NCI-H1930 (cell line): ENCODE measurements at regions not wholly inside any gene's neighbourhood (a gene's known extent, or its start where the extent isn't known, plus 50 kb on each side); places are given as distances from the start of the nearest gene placed in this dataset.
"Not testable (repeated sequence)": the region's sequence is repeated elsewhere in the genome, so short reads cannot be mapped to it uniquely, and the experiment has no call there.

ENCODE experiments used
- DNase-seq, 2 experiments: peaks; one replicate each; lab custom pipeline; 2025; lab: John Stamatoyannopoulos, UW

GRCh38 chr7:24135003-24135817 is 148.8 kb upstream of the NPY start:
- no peak for DNase-seq

- no peak for DNase-seq
Observed at GRCh38 chr7:24137338-24137737, 146.7 kb upstream of the NPY start.

GRCh38 chr7:24138343-24138742 is 145.6 kb upstream of the NPY start:
- no peak for DNase-seq

- no peak for DNase-seq
Observed at GRCh38 chr7:24140001-24140400, 144.0 kb upstream of the NPY start.

- no peak for DNase-seq
Observed at GRCh38 chr7:24141874-24142509, 142.0 kb upstream of the NPY start.

GRCh38 chr7:24143547-24143946 is 140.4 kb upstream of the NPY start:
- DNase-seq, result no peak

GRCh38 chr7:24151944-24152343 is 132.0 kb upstream of the NPY start:
- no peak for DNase-seq

- DNase-seq, result no peak
Observed at GRCh38 chr7:24152356-24152755, 131.6 kb upstream of the NPY start.

- no peak for DNase-seq
Observed at GRCh38 chr7:24152877-24153472, 131.0 kb upstream of the NPY start.

GRCh38 chr7:24157666-24158065 is 126.3 kb upstream of the NPY start:
- no peak for DNase-seq

GRCh38 chr7:24158975-24159374 is 125.0 kb upstream of the NPY start:
- no peak for DNase-seq

GRCh38 chr7:24164401-24164800 is 119.6 kb upstream of the NPY start:
- DNase-seq, result no peak

GRCh38 chr7:24169077-24169624 is 114.8 kb upstream of the NPY start:
- no peak for DNase-seq

- DNase-seq, result not testable (repeated sequence)
Observed at GRCh38 chr7:24171951-24172350, 112.0 kb upstream of the NPY start.

- no peak for DNase-seq
Observed at GRCh38 chr7:24172856-24173255, 111.1 kb upstream of the NPY start.

GRCh38 chr7:24175603-24176002 is 108.4 kb upstream of the NPY start:
- DNase-seq, result no peak

- DNase-seq, result no peak
Observed at GRCh38 chr7:24178811-24179570, 105.0 kb upstream of the NPY start.

GRCh38 chr7:24191362-24191761 is 92.6 kb upstream of the NPY start:
- DNase-seq, result no peak

- no peak for DNase-seq
Observed at GRCh38 chr7:24192053-24192452, 91.9 kb upstream of the NPY start.

GRCh38 chr7:24192691-24193090 is 91.3 kb upstream of the NPY start:
- DNase-seq, result no peak

GRCh38 chr7:24197852-24198251 is 86.1 kb upstream of the NPY start:
- DNase-seq, result no peak

- DNase-seq, result no peak
Observed at GRCh38 chr7:24199978-24200377, 84.0 kb upstream of the NPY start.
